GM18951 (cell line): ENCODE measurements at regions not wholly inside any gene's neighbourhood (a gene's known extent, or its start where the extent isn't known, plus 50 kb on each side); places are given as distances from the start of the nearest gene placed in this dataset.

Experiments
- POLR2A ChIP-seq: IDR thresholded peaks from 4 replicates; pipeline ENCODE4 v1.6.1; 2011; ENCODE audit warnings: mild to moderate bottlenecking; ENCODE audit not compliant: insufficient read length, insufficient read depth; ENCODE audit errors: extremely low read depth
- in situ Hi-C: fragments of 300-500 bp; cut with MboI; formaldehyde crosslinking; loops from one replicate; pipeline ENCODE4 v1.12.0; 2022; ENCODE audit warnings: low sequenced_read_pairs, mixed read lengths, inconsistent platforms; ENCODE audit not compliant: unreplicated experiment

- in situ Hi-C loops: no loop called here
- TF ChIP-seq POLR2A: no peak
These were observed 178.8 kb downstream of the SCP2D1 start for GRCh38 chr20:18992418-18992817.

DNA sequence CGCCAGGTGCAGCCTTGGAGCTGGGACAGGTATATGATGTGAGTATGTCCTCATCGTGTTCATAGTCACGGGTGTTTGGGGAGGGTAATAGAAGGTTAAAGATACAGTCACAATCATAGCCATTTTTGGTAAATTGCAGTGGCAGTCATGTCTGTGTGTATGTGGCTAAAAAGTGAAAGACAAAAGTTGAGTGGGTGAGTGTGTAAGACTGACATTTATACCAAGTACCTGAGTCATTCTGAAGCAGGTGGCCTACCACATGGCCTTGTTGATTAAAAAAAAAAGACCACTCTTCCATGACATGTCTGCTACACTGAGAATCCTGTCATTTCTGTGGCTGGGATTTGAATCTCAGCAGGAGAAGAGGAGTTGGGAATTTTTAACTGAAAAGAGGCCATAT, 181.9 kb downstream of the SCP2D1 start:
- in situ Hi-C loops: no loop called here
- TF ChIP-seq POLR2A: no peak

- TF ChIP-seq POLR2A: no peak
- in situ Hi-C loops: no loop called here
These were observed 185.5 kb downstream of the SCP2D1 start for GRCh38 chr20:18999086-18999485.

DNA sequence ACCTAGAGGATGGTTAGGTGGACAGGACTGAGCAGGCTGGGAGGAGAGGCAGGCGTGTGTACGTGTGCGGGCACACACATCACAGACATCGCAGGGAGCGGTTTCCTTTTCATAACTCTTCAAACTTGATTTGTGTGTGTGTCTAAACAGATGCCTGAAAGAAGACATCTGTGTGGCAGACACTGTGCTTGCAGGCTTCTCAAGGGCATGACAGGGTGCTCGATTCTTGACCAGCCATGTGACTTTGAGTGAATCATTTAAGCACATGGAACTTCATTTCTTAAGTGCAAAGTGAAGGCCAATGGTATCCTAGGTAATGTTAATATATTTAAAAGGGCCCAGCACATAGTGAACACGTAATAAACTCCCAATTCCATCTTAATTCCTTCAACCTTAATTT, 186.5 kb downstream of the SCP2D1 start:
- no peak for TF ChIP-seq POLR2A
- in situ Hi-C loops: no loop called here

GRCh38 chr20:19001177-19001576, 187.6 kb downstream of the SCP2D1 start:
- in situ Hi-C loops: no loop called here
- no peak for TF ChIP-seq POLR2A

GRCh38 chr20:19003366-19004336, 190.1 kb downstream of the SCP2D1 start:
- TF ChIP-seq POLR2A: no peak
- in situ Hi-C loops: no loop called here

- in situ Hi-C loops: no loop called here
- TF ChIP-seq POLR2A: no peak
These were observed 191.4 kb downstream of the SCP2D1 start for GRCh38 chr20:19004975-19005374.

DNA sequence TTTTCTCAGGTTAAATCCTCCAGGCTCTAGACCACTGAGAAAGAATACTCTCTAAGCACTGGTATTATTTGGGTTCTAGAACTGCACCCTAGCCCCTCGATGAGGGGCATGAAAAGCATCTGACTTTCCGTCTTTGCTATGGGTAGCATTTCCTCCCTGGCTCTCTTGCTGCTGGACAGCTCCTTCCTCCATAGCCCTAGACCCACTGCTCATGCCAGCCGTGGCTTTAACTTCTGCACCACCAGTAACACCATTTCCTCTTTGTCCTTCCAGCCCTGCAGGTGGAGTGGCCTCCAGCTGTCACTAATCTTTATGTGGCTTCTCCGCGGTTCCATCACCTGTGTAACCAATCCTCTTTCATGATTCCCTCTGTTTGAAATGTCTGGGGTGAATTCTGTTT, 194.9 kb downstream of the SCP2D1 start:
- in situ Hi-C loops: no loop called here

DNA sequence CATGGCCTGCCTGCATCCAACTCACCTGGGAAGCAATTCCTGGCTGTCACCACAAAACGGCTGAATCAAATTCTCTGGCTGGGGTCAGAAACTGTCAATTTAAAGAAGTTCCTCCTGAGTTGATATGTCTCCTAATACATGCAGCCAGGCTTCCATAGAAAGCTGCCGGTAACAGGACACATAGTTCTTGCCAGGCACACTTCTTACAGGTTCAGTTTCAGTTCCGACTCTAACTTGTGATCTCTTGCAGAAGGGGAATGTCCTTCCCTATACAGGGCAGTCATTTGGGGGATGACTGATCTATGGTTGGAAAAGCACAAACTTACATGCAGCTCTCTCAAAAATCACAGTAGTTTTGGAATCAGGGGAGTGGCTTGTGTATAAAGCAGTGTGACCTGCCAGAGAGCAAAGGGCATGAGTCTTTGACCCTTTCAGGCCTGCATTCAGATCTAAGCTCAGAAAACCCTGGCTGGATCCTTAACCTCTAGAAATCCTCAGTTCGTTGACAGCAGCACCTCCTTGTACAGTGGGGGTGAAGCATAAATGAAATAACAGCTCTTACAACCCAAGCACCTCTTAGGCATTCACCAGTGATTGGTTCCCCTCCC, 195.6 kb downstream of the SCP2D1 start:
- in situ Hi-C loops: no loop called here
- TF ChIP-seq POLR2A: no peak

More for the DNA sequence above, 194.9 kb downstream of the SCP2D1 start:
- TF ChIP-seq POLR2A: no peak

- no peak for TF ChIP-seq POLR2A
These were observed 199.1 kb downstream of the SCP2D1 start for GRCh38 chr20:19012676-19013075.

GRCh38 chr20:19013907-19014306, 198.5 kb upstream of the SLC24A3 start:
- in situ Hi-C loops: no loop called here
- no peak for TF ChIP-seq POLR2A

More at GRCh38 chr20:19012676-19013075, 199.1 kb downstream of the SCP2D1 start:
- in situ Hi-C loops: no loop called here

GRCh38 chr20:19015351-19016139, 196.9 kb upstream of the SLC24A3 start:
- no peak for TF ChIP-seq POLR2A
- in situ Hi-C loops: no loop called here

DNA sequence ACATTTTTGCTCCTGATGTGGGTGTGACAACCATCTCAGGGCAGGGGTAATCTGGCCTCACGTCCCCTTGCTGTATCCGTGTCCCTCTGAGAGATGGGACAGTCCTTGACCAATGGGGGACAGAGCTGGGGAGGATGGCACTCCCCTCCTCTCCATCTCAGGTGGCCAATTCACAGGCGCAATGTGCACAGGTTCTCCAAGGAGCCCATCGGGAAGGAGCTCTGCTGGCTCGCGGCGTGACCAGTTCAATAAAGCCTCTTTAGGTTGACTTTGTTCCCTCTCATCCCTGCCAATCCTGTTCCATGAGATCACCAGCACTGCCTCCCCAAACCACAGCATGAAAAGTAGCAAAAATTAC, 196.3 kb upstream of the SLC24A3 start:
- in situ Hi-C loops: no loop called here
- TF ChIP-seq POLR2A: no peak
